SKM-1 treated with dmso at 0.1 percent for 144 hours (cell line): ENCODE measurements at regions not wholly inside any gene's neighbourhood (a gene's known extent, or its start where the extent isn't known, plus 50 kb on each side); places are given as distances from the start of the nearest gene placed in this dataset.

Experiments
- DNase-seq: peaks from one replicate; lab custom pipeline; 2025; ENCODE audit not compliant: unreplicated experiment; lab: John Stamatoyannopoulos, UW

DNA sequence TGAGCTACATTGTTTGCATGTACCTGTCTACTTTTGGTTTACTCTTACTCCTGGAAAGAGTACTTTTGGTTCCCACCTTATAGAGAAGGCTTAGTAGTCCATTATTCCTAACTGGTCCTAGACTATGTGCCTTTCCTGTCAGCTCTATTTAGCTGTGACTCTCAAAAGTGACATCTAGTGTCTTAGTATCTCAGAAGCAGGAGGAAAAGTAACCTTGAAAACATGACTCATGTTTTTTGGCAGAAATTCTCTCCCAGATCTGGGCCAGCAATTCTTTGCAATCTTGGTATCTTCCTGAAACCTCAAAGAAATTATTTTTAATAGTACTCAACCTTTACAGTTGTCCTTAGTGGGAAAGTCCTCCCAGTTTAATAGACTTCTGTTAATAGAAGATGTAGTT, 691.7 kb upstream of the SEMA6A start:
- DNase-seq = no peak

DNA sequence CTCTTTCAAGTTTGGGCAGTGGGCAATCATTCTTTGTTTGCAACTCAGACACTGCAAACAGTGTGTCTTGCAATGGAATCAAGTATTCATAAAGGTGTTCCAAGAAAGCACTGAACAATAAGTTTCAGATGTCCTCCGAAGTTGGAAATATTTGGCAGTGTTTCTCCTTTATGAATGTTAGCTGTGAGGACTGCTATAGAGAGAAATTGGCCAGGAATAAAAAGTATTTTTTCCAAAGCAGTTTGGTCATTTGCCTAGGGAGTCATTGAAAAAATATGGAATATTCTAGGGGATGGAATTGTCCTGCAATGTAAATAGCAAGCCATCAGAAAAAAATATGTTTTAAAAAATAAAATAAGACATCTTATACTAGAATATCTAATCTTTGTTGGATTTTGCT, 688.6 kb upstream of the SEMA6A start:
- DNase-seq = no peak

DNA sequence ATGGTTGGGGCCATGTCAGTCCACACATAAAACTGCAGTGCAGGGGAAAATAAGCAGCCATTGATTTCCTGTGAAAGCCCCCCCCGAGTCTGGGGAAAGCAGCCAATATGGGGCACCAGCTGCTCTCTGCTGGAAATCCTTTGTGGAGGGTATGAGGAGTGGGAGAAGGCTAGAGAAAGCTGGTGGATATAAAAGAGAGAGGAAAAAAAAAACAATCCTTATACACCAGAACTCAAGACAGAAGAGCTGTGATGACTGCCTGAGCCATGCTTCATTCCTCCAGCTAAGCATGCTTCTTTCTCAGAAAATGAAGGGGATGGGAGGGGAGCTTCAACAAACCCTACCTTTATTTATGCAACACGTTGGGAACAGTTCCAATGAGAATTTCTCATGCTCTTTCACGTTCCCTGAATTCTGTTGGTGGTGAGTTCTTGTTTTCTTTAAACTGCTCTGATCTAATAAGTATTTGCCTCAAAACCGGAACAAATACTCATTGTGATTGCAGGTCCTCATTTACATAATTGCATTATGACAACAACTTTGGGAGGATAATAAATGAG, 688.0 kb upstream of the SEMA6A start:
- no peak for DNase-seq

DNA sequence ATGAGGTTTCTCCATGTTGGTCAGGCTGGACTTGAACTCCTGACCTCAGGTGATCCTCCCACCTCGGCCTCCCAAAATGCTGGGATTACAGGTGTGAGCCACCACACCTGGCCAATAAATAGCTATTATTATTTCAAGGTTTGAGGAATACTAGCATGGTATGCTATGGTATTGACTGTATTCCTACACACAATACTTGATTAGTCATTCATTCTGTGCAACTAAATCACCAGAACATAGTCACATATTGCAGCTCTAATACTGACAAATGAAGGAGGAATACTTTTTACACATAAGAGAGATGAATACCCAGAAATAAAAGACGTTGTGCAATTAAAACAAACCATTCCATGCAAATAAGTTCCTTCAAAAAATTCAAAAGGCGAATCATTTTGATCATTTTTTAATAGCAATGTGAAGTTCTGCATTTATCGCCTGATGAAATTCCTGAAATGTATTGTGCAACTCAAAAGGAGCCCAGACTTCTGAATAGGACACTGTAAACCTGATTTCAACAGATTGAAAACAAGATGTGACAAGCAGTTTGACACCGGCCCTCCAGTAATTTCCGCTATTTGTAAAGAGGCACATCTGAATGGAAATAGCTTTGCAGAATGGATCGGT, 687.4 kb upstream of the SEMA6A start:
- DNase-seq = no peak

DNA sequence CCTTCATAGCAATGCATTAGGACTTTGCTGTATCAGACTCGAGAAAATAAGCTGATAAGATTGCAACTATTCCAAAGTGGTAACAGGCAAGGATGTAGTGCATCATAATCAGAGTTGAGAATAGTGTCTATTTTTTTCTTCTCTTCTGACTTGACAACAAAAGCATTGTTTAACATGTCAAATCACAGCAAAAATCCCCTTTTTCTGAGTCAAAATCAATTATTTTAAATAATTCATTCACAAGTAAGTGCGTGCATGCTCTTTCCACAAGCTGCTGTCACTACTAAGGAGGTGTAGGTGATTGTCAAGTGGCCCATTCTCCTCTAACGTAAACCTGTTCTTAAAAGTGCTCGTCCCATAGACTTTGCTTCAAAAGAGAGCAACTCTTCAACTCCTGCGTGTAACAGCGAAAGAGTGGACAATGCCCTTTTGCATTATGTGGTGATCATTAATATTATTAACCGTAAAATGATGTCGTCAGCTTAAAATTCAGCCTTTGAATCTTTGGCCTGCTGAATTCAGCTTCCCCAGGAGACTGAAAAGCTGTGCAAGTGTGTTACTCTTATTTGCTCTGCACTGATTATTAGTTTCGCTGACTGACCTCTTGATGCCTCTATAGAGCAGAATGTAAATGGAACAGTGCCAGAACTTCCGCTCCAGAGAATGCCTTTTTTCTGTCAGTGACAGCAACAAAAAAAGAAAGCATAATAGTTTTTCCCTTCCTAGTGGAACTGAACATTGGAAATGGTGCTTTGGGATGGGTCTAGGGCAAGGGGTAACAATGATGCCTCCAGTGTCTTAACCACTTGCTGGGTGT, 680.8 kb upstream of the SEMA6A start:
- no peak for DNase-seq

DNA sequence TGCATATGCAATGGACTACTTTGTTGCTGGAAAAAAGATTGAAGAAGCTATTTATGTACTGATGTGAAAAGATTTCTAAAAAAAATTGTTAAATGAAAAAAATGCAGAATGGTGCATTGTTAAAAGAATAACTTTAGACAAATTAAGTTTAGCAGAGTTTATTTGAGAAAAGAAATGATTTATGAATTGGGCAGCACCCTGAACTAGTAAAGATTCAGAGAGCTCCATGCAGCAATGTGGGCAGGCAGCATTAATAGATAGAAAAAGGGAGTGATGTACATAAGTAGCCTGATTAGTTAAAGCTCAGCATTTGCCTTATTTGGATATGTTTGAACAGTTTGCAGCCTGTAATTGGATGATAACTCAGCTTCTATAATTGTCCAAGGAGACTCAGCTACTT, 677.9 kb upstream of the SEMA6A start:
- DNase-seq = no peak

DNA sequence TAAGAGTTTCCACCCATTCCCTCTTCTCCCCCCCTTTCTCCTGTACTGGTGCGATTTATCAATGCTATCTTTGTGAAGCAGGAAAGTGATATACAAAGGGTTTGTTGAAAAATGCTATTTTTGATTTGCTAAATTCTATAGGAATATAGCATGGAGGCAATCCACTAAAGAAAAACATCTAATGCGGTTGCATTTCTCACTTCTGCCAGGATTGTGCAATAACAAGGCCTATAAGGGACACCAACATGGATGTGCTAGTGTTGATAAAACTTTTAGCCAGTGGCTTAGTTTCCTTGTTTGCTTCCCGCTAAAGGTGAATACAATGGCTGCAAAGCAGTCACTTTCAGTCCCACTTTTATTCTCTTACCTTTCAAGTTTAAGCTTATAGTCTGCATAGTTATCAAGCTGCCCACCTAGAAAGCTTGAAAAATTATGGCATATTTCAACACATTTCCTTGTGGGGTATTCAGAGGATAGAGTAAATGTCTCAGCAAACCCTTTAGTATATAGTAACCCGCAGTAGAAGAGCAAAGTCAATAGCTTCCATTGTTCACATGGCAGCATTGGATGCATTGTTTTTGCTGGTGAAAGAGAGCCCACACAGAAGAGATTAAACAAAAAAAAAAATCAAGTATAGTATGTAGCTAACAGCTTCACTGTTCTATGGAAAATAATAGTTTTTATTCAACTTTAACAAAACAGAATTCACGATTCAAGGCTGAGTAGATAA, 674.6 kb upstream of the SEMA6A start:
- DNase-seq = no peak

DNA sequence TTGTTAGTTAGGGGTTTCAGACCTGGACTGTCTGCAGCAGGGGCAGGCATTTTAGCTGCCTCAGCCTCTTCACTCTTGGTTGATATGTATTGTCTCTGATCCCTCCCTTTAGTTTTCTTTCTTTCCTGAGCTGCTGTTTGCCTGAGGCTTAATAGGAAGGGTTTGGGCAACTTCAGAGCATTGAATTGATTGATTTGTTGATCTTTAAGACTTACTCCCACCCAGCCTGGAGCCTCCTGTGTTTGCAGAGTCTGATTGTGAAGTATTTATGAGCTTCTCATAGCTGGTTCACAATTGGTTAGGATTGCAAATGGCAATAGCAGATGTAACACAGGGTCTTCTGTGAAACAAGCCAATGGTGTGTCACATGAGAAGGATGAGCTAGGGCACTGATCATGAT, 671.8 kb upstream of the SEMA6A start:
- DNase-seq = no peak

DNA sequence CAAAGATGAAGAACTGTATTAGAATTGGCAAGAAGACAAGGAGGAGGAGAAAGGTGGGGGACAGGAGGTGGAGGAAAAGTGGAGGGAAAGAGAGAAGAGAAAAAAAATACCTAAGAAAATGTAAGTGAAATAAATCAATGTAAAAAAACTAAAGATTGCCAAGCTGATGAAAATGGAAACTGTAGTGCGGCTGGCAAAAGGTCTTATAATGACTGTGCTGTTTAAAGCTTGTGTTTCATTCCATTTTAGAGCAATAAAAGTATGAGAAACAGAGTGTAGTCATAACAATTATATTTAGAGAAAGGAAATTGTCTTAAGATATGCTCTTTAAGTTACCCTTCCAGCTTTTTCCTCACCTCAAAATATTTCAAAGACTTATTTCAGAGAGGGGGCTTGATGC, 670.5 kb upstream of the SEMA6A start:
- no peak for DNase-seq

DNA sequence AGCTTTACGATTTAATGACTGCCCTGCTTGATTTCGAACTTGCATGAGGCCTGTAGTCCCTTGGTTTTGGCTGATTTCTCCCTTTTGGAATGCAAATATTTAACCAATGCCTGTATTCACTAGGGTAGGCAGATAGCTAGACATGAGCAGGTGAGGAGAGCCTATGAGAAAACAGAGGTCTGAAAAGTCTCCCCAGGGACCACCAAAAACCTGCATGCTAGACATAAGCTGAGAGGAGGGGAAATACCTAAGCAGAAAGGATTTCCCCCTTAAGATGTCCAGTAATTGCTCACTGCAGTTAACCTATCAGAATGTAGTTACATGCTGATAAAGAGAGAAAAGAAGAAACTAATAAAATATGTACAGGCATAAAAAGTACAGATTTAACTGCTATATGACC, 667.4 kb upstream of the SEMA6A start:
- DNase-seq = no peak

DNA sequence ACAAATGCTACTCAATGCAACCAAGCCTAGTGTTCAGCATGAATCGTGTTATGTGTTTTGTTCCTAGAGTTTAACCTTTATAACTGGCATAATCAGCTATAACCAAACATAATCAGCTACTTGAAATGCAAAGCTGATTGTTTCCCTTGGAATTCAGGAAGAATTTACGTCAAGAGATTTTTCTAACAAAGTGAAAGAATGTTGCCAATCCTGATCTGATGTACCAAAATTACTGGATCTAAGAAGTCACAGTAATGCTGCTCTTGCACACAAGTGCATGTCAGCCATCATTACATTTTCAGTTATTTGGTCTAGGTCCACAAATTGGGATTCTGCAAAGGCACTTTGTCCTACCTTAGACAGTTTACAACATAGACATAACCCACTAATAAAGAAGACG, 662.3 kb upstream of the SEMA6A start:
- DNase-seq = no peak

DNA sequence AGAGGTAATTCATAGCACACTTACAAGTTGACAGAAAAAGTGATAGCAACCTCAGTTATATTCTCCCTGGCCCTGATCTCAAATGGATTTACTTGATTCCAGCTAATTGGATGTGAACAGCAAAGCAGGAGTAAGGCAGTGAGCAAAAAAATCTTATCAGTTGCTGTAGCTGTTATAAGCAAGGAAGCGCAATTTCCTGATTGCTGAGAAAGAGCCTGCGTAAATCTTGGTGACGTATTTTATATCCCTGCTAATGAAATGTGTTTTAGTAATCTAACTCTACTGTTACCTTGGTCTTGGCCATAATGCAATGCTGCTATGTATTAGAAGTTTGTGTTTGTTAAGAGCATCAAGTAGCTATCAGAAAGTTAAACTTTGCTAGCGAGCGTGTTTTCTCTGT, 661.2 kb upstream of the SEMA6A start:
- DNase-seq = no peak

DNA sequence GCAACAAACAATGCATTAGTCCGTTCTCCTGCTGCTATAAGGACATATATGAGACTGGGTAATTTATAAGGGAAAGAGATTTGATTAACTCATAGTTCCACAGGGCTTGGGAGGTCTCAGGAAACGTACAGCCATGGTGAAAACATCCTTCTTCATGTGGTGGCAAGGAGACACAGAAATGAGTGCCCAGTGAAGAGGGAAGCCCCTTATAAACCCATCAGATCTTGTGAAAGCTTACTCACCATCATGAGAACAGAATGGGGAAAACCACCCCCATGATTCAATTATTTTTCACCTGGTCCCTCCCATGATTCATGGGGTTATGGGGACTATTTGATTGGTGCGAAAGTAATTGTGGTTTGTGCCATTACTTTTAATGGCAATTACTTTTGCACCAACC, 655.8 kb upstream of the SEMA6A start:
- DNase-seq = no peak

DNA sequence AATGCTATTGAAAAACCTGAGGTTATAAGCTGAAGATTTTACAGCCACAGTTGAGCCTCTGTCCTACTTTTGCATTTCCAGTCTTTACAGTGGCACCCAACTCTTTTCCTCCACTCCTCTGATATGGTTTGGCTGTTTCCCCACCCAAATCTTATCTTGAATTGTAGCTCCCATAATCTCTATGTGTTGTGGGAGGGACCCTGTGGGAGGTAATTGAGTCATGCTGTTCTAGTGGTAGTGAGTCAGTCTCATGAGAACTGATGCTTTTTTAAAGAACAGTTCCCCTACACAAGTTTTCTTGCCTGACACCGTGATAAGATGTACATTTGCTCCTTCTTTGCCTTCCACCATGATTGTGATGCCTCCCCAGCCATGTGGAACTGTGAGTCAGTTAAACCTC, 646.1 kb upstream of the SEMA6A start:
- no peak for DNase-seq

DNA sequence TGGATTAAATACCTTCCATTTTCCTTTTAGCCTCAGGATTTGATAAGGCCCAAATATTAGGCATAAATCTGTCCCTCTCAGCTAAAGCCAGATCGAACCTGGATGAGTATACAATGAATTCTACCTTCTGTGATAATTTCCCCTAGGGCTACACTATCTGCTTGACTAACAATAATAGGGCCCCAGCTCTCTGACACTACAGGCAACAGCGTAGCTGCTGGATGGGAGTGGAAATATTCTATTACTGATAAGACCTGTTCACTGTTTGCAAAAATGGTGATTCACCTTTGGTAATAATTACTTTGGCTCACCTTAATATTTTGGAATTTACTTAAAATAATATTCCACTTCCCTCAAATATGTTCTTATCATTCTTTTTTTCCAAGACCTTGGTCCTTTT, 644.2 kb upstream of the SEMA6A start:
- DNase-seq = no peak

DNA sequence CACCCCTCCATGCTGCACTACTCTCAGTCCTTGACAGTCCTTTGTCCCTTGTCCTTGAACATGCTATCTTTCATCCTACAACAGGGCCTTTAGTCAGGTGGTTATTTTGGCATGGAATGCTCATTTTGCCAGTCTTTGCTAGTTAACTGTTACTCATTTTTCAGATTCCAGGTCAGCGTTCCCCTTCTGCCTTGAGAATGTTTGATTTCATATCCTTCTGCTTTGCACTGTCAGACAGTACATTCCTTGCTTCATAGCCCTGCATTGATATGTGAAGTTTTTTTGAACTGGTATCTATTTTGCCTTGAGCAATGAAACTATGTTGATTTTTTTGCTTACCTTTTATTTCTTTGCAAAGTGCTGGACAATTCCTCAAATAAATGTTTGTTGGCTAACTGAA, 638.2 kb upstream of the SEMA6A start:
- no peak for DNase-seq

DNA sequence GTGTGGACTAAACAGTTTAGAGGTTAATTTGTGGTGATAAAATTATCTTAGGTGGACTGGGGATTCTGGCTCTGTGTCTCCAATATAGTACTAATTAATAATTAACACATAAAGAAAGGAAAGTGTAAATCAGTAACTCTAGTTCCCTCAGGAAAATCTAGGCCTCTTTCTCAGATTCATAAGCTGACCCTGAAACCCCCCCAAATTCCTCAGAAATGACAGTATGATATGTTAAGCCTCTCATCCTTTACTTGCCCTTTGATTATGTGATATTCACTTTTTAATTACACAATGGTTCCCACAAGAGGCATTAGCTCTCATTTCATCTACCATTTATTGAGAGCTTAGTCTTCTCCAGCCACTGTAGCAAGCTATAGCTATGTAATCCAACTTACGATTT, 636.2 kb upstream of the SEMA6A start:
- no peak for DNase-seq

DNA sequence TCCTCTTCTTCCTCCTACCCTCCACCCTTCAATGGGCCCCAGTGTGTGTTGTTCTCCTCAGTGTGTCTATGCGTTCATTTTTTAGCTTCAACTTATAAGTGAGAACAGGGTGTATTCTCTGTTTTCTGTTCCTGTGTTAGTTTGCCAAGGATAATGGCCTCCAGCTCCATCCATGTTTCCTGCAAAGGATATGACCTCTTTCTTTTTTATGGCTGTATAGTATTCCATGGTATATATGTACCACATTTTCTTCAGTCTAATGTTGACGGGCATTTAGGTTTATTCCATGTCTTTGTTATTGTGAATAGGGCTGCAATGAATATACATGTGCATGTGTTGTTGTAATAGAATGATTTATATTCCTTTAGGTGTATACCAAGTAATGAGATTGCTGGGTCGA, 634.9 kb upstream of the SEMA6A start:
- no peak for DNase-seq

DNA sequence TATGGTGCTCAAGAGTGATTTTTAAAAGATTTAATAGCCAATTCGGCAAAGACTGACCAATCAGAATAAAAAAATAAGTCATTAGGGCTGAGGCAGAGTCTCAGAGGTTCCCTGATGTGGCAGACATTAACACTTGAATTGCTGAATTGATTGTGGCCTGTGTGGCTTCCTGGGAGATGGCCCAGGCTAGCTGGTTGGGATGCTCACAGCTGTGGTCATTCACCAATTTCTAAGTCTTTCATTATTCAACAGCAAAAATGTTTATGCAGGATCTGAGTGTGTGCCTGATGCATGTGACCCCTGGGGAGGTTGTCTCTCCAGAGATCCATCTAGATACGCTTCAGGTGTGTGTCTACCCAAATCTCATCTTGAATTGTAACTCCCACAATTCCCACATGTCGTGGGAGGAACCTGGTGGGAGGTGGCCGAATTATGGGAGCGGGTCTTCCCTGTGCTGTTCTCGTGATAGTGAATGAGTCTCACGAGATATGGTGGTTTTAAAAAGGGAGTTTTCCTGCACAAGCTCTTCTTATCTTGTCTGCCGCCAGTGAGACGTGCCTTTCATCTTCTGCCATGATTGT, 632.6 kb upstream of the SEMA6A start:
- DNase-seq = no peak

DNA sequence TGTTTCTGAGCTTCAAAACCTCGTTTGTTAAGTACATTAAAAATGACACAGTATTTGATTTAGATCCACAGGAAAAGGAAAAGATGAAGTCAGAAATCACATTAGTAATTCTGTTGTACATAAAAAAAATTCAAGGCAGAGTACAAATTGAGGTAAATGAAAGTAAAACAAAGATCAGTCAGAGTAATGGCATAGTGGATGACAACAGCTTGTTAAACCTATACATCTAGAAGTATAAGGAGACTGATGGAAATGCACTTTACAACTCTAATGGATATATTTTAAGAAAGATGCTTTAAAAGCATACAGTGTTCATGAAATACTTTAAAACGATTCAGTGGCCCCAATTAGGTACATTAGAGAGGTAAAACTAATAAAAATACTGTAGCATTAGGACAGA, 631.3 kb upstream of the SEMA6A start:
- no peak for DNase-seq
